Parathyroid adenoma (tissue), 2 donors: ENCODE measurements at regions not wholly inside any gene's neighbourhood (a gene's known extent, or its start where the extent isn't known, plus 50 kb on each side); places are given as distances from the start of the nearest gene placed in this dataset.

ENCODE experiments used
- H2AFZ ChIP-seq: fragments of 300-600 bp; sonication (generic); one replicate; pipeline ENCODE4 v1.7.0; 2017; ENCODE audit warnings: antibody characterized with exemption, mild to moderate bottlenecking
- H3K27ac ChIP-seq: fragments of 300-600 bp; sonication (generic); one replicate; pipeline ENCODE4 v1.7.0; 2017
- H3K27me3 ChIP-seq: fragments of 300-600 bp; sonication (generic); one replicate; pipeline ENCODE4 v1.7.0; 2017; ENCODE audit warnings: low read length; ENCODE audit not compliant: control insufficient read depth, insufficient read depth
- H3K36me3 ChIP-seq: fragments of 300-600 bp; sonication (generic); one replicate; pipeline ENCODE4 v1.7.0; 2017; ENCODE audit warnings: low read length; ENCODE audit not compliant: control insufficient read depth, insufficient read depth
- H3K4me1 ChIP-seq: fragments of 300-600 bp; sonication (generic); one replicate; pipeline ENCODE4 v1.7.0; 2017; ENCODE audit warnings: control low read depth
- H3K4me2 ChIP-seq: fragments of 300-600 bp; sonication (generic); one replicate; pipeline ENCODE4 v1.7.0; 2017; ENCODE audit warnings: low read length
- H3K4me3 ChIP-seq: fragments of 300-600 bp; sonication (generic); one replicate; pipeline ENCODE4 v1.7.0; 2017; ENCODE audit warnings: low read depth, low read length
- H3K79me2 ChIP-seq: fragments of 300-600 bp; sonication (generic); one replicate; pipeline ENCODE4 v1.7.0; 2017; ENCODE audit warnings: control low read depth
- H3K9ac ChIP-seq: fragments of 300-600 bp; sonication (generic); one replicate; pipeline ENCODE4 v1.7.0; 2017; ENCODE audit warnings: mild to moderate bottlenecking
- H3K9me3 ChIP-seq: fragments of 300-600 bp; sonication (generic); one replicate; pipeline ENCODE4 v1.7.0; 2017; ENCODE audit warnings: low read length; ENCODE audit not compliant: control insufficient read depth
- TF ChIP-seq, protein P1 (sequence below): fragments of 300-600 bp; sonication (generic); IDR thresholded peaks from one replicate; pipeline ENCODE4 v1.7.0; 2017; ENCODE audit warnings: antibody characterized with exemption, mild to moderate bottlenecking
- donor health status: primary hyperparathyroidism.

DNA sequence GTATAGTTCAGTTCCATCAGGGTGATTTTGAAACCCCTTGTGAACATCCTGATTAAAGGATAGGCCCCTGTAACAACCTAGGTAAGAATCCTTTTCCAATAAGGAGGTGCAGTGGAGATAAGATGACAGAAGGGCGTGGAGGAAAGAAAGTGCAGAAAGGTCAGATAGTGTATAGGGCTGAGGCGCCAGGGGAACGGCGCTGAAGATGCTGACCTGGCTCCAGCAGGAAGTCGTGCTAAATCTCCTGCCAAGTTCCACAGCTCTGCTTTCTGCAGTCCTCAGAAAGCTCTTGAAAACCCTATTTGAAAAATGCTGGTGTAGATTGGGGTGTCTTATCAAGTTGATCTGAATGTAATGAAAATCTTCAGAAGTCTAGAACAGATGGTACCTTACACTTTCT, 221.7 kb downstream of the COG6 start:
- Histone ChIP-seq H3K79me2 (no peaks in the 10 kb centered on the region), H3K4me2 (no peak overlapping the region), H3K36me3 (no peaks in the 10 kb centered on the region), H2AFZ (no peak overlapping the region), H3K9me3 (no peaks in the 10 kb centered on the region), H3K4me1 (no peaks in the 10 kb centered on the region), H3K27me3 (no peaks in the 10 kb centered on the region), H3K4me3 (no peak overlapping the region), H3K27ac (no peak overlapping the region), H3K9ac (no peak overlapping the region)
- TF ChIP-seq, protein P1, sequence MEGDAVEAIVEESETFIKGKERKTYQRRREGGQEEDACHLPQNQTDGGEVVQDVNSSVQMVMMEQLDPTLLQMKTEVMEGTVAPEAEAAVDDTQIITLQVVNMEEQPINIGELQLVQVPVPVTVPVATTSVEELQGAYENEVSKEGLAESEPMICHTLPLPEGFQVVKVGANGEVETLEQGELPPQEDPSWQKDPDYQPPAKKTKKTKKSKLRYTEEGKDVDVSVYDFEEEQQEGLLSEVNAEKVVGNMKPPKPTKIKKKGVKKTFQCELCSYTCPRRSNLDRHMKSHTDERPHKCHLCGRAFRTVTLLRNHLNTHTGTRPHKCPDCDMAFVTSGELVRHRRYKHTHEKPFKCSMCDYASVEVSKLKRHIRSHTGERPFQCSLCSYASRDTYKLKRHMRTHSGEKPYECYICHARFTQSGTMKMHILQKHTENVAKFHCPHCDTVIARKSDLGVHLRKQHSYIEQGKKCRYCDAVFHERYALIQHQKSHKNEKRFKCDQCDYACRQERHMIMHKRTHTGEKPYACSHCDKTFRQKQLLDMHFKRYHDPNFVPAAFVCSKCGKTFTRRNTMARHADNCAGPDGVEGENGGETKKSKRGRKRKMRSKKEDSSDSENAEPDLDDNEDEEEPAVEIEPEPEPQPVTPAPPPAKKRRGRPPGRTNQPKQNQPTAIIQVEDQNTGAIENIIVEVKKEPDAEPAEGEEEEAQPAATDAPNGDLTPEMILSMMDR: no peak

DNA sequence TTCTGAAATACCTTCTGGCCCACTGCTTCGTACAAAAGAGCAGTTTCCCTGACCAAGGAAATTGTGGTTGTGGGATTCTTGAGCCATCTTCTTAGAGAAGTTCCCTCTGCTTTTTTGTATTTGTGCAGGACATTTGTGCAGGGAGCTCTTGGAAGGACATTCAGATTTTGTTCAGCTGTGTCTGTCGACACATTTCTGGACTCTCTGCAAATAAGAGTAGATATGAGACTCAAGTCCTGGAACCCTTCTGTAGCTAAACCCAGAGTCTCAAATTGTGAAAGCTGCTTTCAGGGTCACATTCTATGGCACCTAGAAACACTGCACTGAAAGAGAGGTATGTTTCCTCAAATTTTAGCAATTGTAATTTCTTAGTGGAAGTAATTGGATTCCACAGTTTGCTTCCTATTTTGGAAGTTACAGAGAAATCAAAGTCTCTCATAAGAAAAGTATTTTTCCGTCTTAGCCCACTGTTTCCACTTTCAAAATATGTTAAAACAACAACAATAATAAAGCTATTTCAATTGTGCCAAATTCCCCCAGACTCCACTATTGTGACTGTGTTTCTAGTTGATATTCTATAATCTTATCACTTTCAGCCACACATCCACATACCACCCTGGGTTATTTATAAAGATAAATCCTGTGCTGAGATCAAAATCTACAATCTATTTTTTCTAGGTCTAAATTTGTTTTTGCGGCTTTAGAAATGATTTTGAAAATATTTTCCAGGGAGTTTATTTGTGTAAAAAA, 224.0 kb downstream of the COG6 start:
- H3K4me1 ChIP-seq: no peaks in the 10 kb centered on the region
- H3K4me3 ChIP-seq: no peak overlapping the region
- no peaks in the 10 kb centered on the region for H3K79me2 ChIP-seq
- H3K9me3 ChIP-seq: no peaks in the 10 kb centered on the region
- no peaks in the 10 kb centered on the region for H3K27me3 ChIP-seq
- no peak overlapping the region for H2AFZ ChIP-seq
- H3K36me3 ChIP-seq: no peaks in the 10 kb centered on the region
- H3K9ac ChIP-seq: no peak overlapping the region
- H3K27ac ChIP-seq: no peak overlapping the region
- TF ChIP-seq, protein P1: no peak
- no peak overlapping the region for H3K4me2 ChIP-seq

GRCh38 chr13:39881383-39881782, 225.9 kb downstream of the COG6 start:
- Histone ChIP-seq H3K4me2 (no peak overlapping the region), H3K4me3 (no peak overlapping the region), H3K27me3 (no peaks in the 10 kb centered on the region), H3K36me3 (no peaks in the 10 kb centered on the region), H3K9ac (no peak overlapping the region), H3K4me1 (no peaks in the 10 kb centered on the region), H3K79me2 (no peaks in the 10 kb centered on the region), H2AFZ (no peak overlapping the region), H3K27ac (no peak overlapping the region), H3K9me3 (no peaks in the 10 kb centered on the region)
- TF ChIP-seq, protein P1: no peak

DNA sequence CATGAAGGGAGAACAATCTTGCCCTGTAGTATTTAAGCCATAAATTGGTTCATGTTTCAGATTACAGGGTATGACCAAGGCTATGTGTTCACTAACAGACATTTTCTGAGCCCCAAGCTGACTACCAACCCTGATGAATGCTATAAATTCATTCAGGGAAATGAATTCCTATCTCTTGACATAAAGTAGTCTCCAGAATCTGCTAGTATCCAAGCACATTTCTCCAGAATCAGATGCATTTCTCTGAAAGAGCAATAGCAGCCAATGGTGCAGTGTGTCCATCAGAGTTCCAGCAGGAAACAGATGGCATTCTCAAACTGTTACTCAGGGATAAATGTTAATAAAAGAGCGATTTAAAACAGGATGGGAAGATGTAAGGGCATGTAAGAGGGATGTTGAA, 226.4 kb downstream of the COG6 start:
- Histone ChIP-seq H3K27me3 (no peaks in the 10 kb centered on the region), H3K4me3 (no peak overlapping the region), H2AFZ (no peak overlapping the region), H3K27ac (no peak overlapping the region), H3K79me2 (no peaks in the 10 kb centered on the region), H3K4me1 (no peaks in the 10 kb centered on the region), H3K9me3 (no peaks in the 10 kb centered on the region), H3K36me3 (no peaks in the 10 kb centered on the region), H3K4me2 (no peak overlapping the region), H3K9ac (no peak overlapping the region)
- TF ChIP-seq, protein P1: no peak

DNA sequence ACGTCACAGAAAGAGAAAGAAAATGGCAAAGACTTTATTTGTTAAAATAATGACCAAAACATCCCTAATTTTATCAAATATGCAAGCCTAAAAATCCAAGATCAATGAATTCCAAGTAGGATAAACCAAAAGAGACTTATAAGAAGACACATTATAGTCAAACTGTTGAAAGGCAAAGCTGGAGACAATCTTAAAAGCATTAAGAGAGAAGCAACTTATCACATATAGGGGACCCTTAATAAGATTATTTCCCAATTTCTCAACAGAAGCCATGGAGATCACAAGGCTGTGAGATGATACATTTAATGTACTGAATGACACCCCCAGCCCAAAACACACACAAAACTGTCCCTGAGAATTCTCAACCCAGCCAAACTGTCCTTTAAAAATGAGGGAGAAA, 228.7 kb downstream of the COG6 start:
- TF ChIP-seq, protein P1: no peak
- Histone ChIP-seq H3K4me2 (no peak overlapping the region), H3K4me1 (no peaks in the 10 kb centered on the region), H3K9me3 (no peaks in the 10 kb centered on the region), H3K9ac (no peak overlapping the region), H3K27me3 (no peaks in the 10 kb centered on the region), H3K4me3 (no peak overlapping the region), H2AFZ (no peak overlapping the region), H3K36me3 (no peaks in the 10 kb centered on the region), H3K27ac (no peak overlapping the region), H3K79me2 (no peaks in the 10 kb centered on the region)
